Spleen (tissue), 11 donors: ENCODE measurements at regions not wholly inside any gene's neighbourhood (a gene's known extent, or its start where the extent isn't known, plus 50 kb on each side); places are given as distances from the start of the nearest gene placed in this dataset.

Experiments
- DNase-seq: peaks from one replicate; pipeline ENCODE4 v3.0.0-alpha.2; 2020
- H3K27ac ChIP-seq, 8 donors: fragments of 200-600 bp; sonication (generic) in 7 of 8; 1 replicate in 4 of 8; 2 replicates in 4 of 8; pipeline versions ENCODE4 v1.5.0 to v1.8.0; 2016 to 2021; ENCODE audit warnings: inconsistent platforms in 4 of 8, mild to moderate bottlenecking in 4 of 8, moderate library complexity in 1 of 8
- H3K27me3 ChIP-seq, 7 donors: fragments of 200-600 bp; sonication (generic) in 6 of 7; replicated peaks in 1 of 7; 1 replicate in 4 of 7; 2 replicates in 3 of 7; pipeline versions ENCODE4 v1.5.0 to v1.8.0; 2016 to 2021; ENCODE audit warnings: inconsistent platforms in 3 of 7, mild to moderate bottlenecking in 1 of 7
- H3K36me3 ChIP-seq, 6 donors: fragments of 200-600 bp; sonication (generic) in 5 of 6; 1 replicate in 4 of 6; 2 replicates in 2 of 6; pipeline versions ENCODE4 v1.5.0 to v1.8.0; 2016 to 2021; ENCODE audit warnings: inconsistent platforms in 2 of 6
- H3K4me1 ChIP-seq, 6 donors: fragments of 200-600 bp; sonication (generic) in 5 of 6; 1 replicate in 3 of 6; 2 replicates in 3 of 6; pipeline versions ENCODE4 v1.5.0 to v1.8.0; 2016 to 2021; ENCODE audit warnings: inconsistent platforms in 3 of 6
- H3K4me3 ChIP-seq, 8 donors: fragments of 200-600 bp; sonication (generic) in 7 of 8; 1 replicate in 4 of 8; 2 replicates in 4 of 8; pipeline versions ENCODE4 v1.5.0 to v1.8.0; 2016 to 2021; ENCODE audit warnings: inconsistent platforms in 4 of 8, mild to moderate bottlenecking in 4 of 8, moderate library complexity in 2 of 8
- H3K9me3 ChIP-seq, 8 donors: fragments of 200-600 bp; sonication (generic) in 7 of 8; 1 replicate in 4 of 8; 2 replicates in 4 of 8; pipeline versions ENCODE4 v1.5.0 to v1.8.0; 2016 to 2021; ENCODE audit warnings: inconsistent platforms in 4 of 8
- CTCF ChIP-seq, 11 experiments: fragments of 200-600 bp in 7 of 11; fragments of 450-650 bp in 4 of 11; sonication (generic) in 4 of 11; IDR thresholded peaks in 8 of 11; conservative IDR thresholded peaks in 3 of 11; 1 replicate in 7 of 11; 2 replicates in 4 of 11; pipeline versions ENCODE4 v1.4.0 to v1.8.0; 2016 to 2021; ENCODE audit warnings: antibody characterized with exemption in 11 of 11, inconsistent platforms in 4 of 11, mild to moderate bottlenecking in 1 of 11
- POLR2A ChIP-seq, 3 donors: fragments of 450-650 bp; IDR thresholded peaks; one replicate each; pipeline ENCODE4 v1.5.1; 2017; ENCODE audit warnings: antibody characterized with exemption in 3 of 3, mild to moderate bottlenecking in 1 of 3
- POLR2AphosphoS5 ChIP-seq, 3 donors: sonication (generic); formaldehyde crosslinking; IDR thresholded peaks; one replicate each; pipeline ENCODE4 v1.5.1; 2017; ENCODE audit warnings: antibody characterized with exemption in 3 of 3
- WGBS, 5 donors: extraction: QIAGEN DNeasy Blood & Tissue Kit in 3 of 5; methylation state at CpG; one replicate each; pipeline versions ENCODE4 v1.1.5 to v1.1.7; 2013 to 2018; 5-methylcytosine and 5-hydroxymethylcytosine counted together
- intact Hi-C: fragments of 100-400 bp; cut with DNase I; formaldehyde crosslinking; loops from one replicate; pipeline ENCODE4 v1.15.0; 2023; ENCODE audit warnings: low total_unique reads
- donor health status: healthy with polysubstance abuse.
- donor health status: DM: no; HTN: no; CAD: no; lungs with moderate emphysema.
- donor health status: DM: no; HTN: no; CAD: no.
- donor health status: Bipolar disorder and iron deficiency.
- donor health status: healthy.
- donor health status: DM: no; HTN: no; CAD: no.
- donor health status: DM: yes; HTN: yes; CAD: no.

GRCh38 chr4:117968606-117969005 is 65.7 kb upstream of the NDST3 start:
- intact Hi-C loops: no loop called here
- no peak for TF ChIP-seq POLR2AphosphoS5 (IDR thresholded peaks at IDR 0.05)
- TF ChIP-seq POLR2A (IDR thresholded peaks at IDR 0.05): no peak
- TF ChIP-seq CTCF (IDR thresholded peaks at IDR 0.05 in 8 of 11, conservative IDR thresholded peaks at IDR 0.05 in 3 of 11): no peak
- Histone ChIP-seq H3K9me3 (peaks cover 0 to 8% (median 0%) of the 10 kb centered on the region in 8 donors), H3K27me3 (no peaks in the 10 kb centered on the region), H3K36me3 (no peaks in the 10 kb centered on the region), H3K27ac (no peak overlapping the region), H3K4me1 (no peaks in the 10 kb centered on the region), H3K4me3 (no peak overlapping the region)
- 81 to 89% (median 86%) methylated on average over 2 of the region's 2 CpGs for WGBS, 5 donors
- DNase-seq: no peak

- H3K36me3 ChIP-seq: no peaks in the 10 kb centered on the region
Measured at GRCh38 chr4:117971403-117971802, 62.9 kb upstream of the NDST3 start.

GRCh38 chr4:117983541-117984365 is 50.5 kb upstream of the NDST3 start:
- H3K36me3 ChIP-seq: no peaks in the 10 kb centered on the region
- no peaks in the 10 kb centered on the region for H3K27me3 ChIP-seq
- intact Hi-C loops: no loop called here
- TF ChIP-seq CTCF (IDR thresholded peaks at IDR 0.05 in 8 of 11, conservative IDR thresholded peaks at IDR 0.05 in 3 of 11): no peak
- no peak for TF ChIP-seq POLR2A (IDR thresholded peaks at IDR 0.05)
- TF ChIP-seq POLR2AphosphoS5 (IDR thresholded peaks at IDR 0.05): no peak
- H3K9me3 ChIP-seq: no peaks in the 10 kb centered on the region
- WGBS, 5 donors: 40 to 48% (median 44%) methylated on average over 5 of the region's 5 CpGs
- no peak for DNase-seq
- H3K4me3 ChIP-seq: no peak overlapping the region
- peaks cover 0 to 9% (median 2%) of the 10 kb centered on the region in 6 donors for H3K4me1 ChIP-seq
- H3K27ac ChIP-seq: no peak overlapping the region

More at GRCh38 chr4:117971403-117971802, 62.9 kb upstream of the NDST3 start:
- Histone ChIP-seq H3K27me3 (no peaks in the 10 kb centered on the region), H3K9me3 (peaks cover 0 to 4% (median 0%) of the 10 kb centered on the region in 8 donors), H3K4me3 (no peak overlapping the region), H3K27ac (no peak overlapping the region), H3K4me1 (no peaks in the 10 kb centered on the region)
- no peak for TF ChIP-seq POLR2A (IDR thresholded peaks at IDR 0.05)
- TF ChIP-seq POLR2AphosphoS5 (IDR thresholded peaks at IDR 0.05): no peak
- no peak for TF ChIP-seq CTCF (IDR thresholded peaks at IDR 0.05 in 8 of 11, conservative IDR thresholded peaks at IDR 0.05 in 3 of 11)
- DNase-seq: no peak
- 48 to 68% (median 61%) methylated on average over 2 of the region's 2 CpGs for WGBS, 5 donors
- intact Hi-C loops: no loop called here

- H3K4me1 ChIP-seq: peaks cover 0 to 9% (median 2%) of the 10 kb centered on the region in 6 donors
- no peaks in the 10 kb centered on the region for H3K27me3 ChIP-seq
- WGBS, 5 donors: 72 to 83% (median 75%) methylated on average over 2 of the region's 2 CpGs
- no peak for DNase-seq
- intact Hi-C loops: no loop called here
- TF ChIP-seq CTCF (IDR thresholded peaks at IDR 0.05 in 8 of 11, conservative IDR thresholded peaks at IDR 0.05 in 3 of 11) (no peak), POLR2AphosphoS5 (IDR thresholded peaks at IDR 0.05) (no peak), POLR2A (IDR thresholded peaks at IDR 0.05) (no peak)
- H3K4me3 ChIP-seq: no peak overlapping the region
- no peaks in the 10 kb centered on the region for H3K36me3 ChIP-seq
- H3K27ac ChIP-seq: no peak overlapping the region
- no peaks in the 10 kb centered on the region for H3K9me3 ChIP-seq
Measured at GRCh38 chr4:117984366-117984680, 50.0 kb upstream of the NDST3 start.
